Panc1 (cell line): ENCODE measurements at regions not wholly inside any gene's neighbourhood (a gene's known extent, or its start where the extent isn't known, plus 50 kb on each side); places are given as distances from the start of the nearest gene placed in this dataset.

Source experiments
- CTCF ChIP-seq: fragments of 450-650 bp; IDR thresholded peaks from 2 replicates; pipeline ENCODE4 v1.5.1; 2017; ENCODE audit warnings: mild to moderate bottlenecking
- POLR2AphosphoS5 ChIP-seq: IDR thresholded peaks from 2 replicates; pipeline ENCODE4 v1.6.1; 2012; ENCODE audit warnings: mild to moderate bottlenecking, low read depth, low read length, moderate library complexity

GRCh38 chr1:5373281-5373680 is 618.9 kb downstream of the NPHP4 start:
- TF ChIP-seq CTCF (no peak), POLR2AphosphoS5 (no peak)
